ENCODE measurements at regions not wholly inside any gene's neighbourhood (a gene's known extent, or its start where the extent isn't known, plus 50 kb on each side); places are given as distances from the start of the nearest gene placed in this dataset.

GRCh38 chr9:14445946-14446345 lies 132.0 kb upstream of the NFIB start:
- Histone ChIP-seq H4K20me1 (ENCODE audit: low read depth, low read length) (no peaks in the 10 kb centered on the region), H3K27ac (ENCODE audit: low read depth, low read length) (no peak overlapping the region), H3K9me2 (replicated peaks; ENCODE audit: insufficient read depth, low read length) (no peaks in the 10 kb centered on the region), H3K4me2 (ENCODE audit: low read depth, low read length, poor library complexity, severe bottlenecking) (no peak overlapping the region), H3K4me3 (ENCODE audit: insufficient read depth, low read length, poor library complexity, severe bottlenecking) (no peak overlapping the region), H3K79me2 (ENCODE audit: insufficient read depth, low read length) (no peaks in the 10 kb centered on the region), H3K27me3 (ENCODE audit: low read length) (no peaks in the 10 kb centered on the region), H3F3A (ENCODE audit: insufficient read depth) (no peaks in the 10 kb centered on the region), H3K9me3 (ENCODE audit: insufficient read depth, low read length) (no peaks in the 10 kb centered on the region), H3K36me3 (ENCODE audit: low read length) (no peaks in the 10 kb centered on the region), H2AFZ (ENCODE audit: low read depth, low read length, severe bottlenecking) (no peak overlapping the region), H3K9ac (ENCODE audit: low read length) (no peak overlapping the region)
- no peak for TF ChIP-seq CTCF (IDR thresholded peaks at IDR 0.05; ENCODE audit: insufficient read depth, low read length, poor library complexity, severe bottlenecking)
- no peak for TF ChIP-seq EZH2phosphoT487 (conservative IDR thresholded peaks at IDR 0.05; ENCODE audit: low read length)

GRCh38 chr9:14442956-14443355 lies 129.0 kb upstream of the NFIB start:
- Histone ChIP-seq H3K36me3 (ENCODE audit: low read length) (no peaks in the 10 kb centered on the region), H3K27me3 (ENCODE audit: low read length) (no peaks in the 10 kb centered on the region), H4K20me1 (ENCODE audit: low read depth, low read length) (no peaks in the 10 kb centered on the region), H3K9me3 (ENCODE audit: insufficient read depth, low read length) (no peaks in the 10 kb centered on the region), H3K79me2 (ENCODE audit: insufficient read depth, low read length) (no peaks in the 10 kb centered on the region), H2AFZ (ENCODE audit: low read depth, low read length, severe bottlenecking) (no peak overlapping the region), H3F3A (ENCODE audit: insufficient read depth) (no peaks in the 10 kb centered on the region), H3K4me3 (ENCODE audit: insufficient read depth, low read length, poor library complexity, severe bottlenecking) (no peak overlapping the region), H3K27ac (ENCODE audit: low read depth, low read length) (no peak overlapping the region), H3K9me2 (replicated peaks; ENCODE audit: insufficient read depth, low read length) (no peaks in the 10 kb centered on the region), H3K4me2 (ENCODE audit: low read depth, low read length, poor library complexity, severe bottlenecking) (no peak overlapping the region), H3K9ac (ENCODE audit: low read length) (no peak overlapping the region)
- TF ChIP-seq EZH2phosphoT487 (conservative IDR thresholded peaks at IDR 0.05; ENCODE audit: low read length) (no peak), CTCF (IDR thresholded peaks at IDR 0.05; ENCODE audit: insufficient read depth, low read length, poor library complexity, severe bottlenecking) (no peak)

- H3K9me2 ChIP-seq (replicated peaks; ENCODE audit: insufficient read depth, low read length) = no peaks in the 10 kb centered on the region
Observed at GRCh38 chr9:14441976-14442651, 128.2 kb upstream of the NFIB start.

More at GRCh38 chr9:14441976-14442651, 128.2 kb upstream of the NFIB start:
- Histone ChIP-seq H2AFZ (ENCODE audit: low read depth, low read length, severe bottlenecking) (no peak overlapping the region), H3F3A (ENCODE audit: insufficient read depth) (no peaks in the 10 kb centered on the region), H3K9me3 (ENCODE audit: insufficient read depth, low read length) (no peaks in the 10 kb centered on the region), H3K4me2 (ENCODE audit: low read depth, low read length, poor library complexity, severe bottlenecking) (no peak overlapping the region), H3K27me3 (ENCODE audit: low read length) (no peaks in the 10 kb centered on the region), H3K79me2 (ENCODE audit: insufficient read depth, low read length) (no peaks in the 10 kb centered on the region), H4K20me1 (ENCODE audit: low read depth, low read length) (no peaks in the 10 kb centered on the region), H3K36me3 (ENCODE audit: low read length) (no peaks in the 10 kb centered on the region), H3K4me3 (ENCODE audit: insufficient read depth, low read length, poor library complexity, severe bottlenecking) (no peak overlapping the region), H3K9ac (ENCODE audit: low read length) (no peak overlapping the region), H3K27ac (ENCODE audit: low read depth, low read length) (no peak overlapping the region)
- TF ChIP-seq EZH2phosphoT487 (conservative IDR thresholded peaks at IDR 0.05; ENCODE audit: low read length) = no peak
- no peak for TF ChIP-seq CTCF (IDR thresholded peaks at IDR 0.05; ENCODE audit: insufficient read depth, low read length, poor library complexity, severe bottlenecking)
